IPS DF 19.7 (cell line): ENCODE measurements at regions not wholly inside any gene's neighbourhood (a gene's known extent, or its start where the extent isn't known, plus 50 kb on each side); places are given as distances from the start of the nearest gene placed in this dataset.
"Not testable (repeated sequence)": the region's sequence is repeated elsewhere in the genome, so short reads cannot be mapped to it uniquely, and the experiment has no call there.

Experiments
- DNase-seq: peaks from one replicate; pipeline ENCODE4 v3.0.0-alpha.2; 2013; ENCODE audit warnings: low read depth, low spot score

DNA sequence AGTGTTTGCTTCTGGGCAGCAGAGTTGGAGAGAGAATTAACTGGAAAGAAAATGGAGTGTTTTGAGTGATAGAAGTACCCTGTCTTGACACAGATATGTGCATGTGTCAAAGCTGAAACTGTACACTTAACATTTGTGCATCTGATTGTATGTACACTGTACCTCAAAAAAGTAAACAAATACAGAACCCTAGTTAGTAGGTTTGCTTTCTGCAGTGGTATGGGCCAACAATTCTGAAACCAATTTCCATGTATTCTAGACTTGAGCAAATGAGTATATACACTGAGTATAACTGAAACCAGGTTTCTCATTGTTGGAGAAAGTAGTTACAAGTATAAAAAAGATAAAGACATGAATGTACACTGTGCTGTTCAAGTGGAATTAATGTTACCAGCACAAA lies 52.4 kb downstream of the ELAPOR2 start:
- DNase-seq = no peak

DNA sequence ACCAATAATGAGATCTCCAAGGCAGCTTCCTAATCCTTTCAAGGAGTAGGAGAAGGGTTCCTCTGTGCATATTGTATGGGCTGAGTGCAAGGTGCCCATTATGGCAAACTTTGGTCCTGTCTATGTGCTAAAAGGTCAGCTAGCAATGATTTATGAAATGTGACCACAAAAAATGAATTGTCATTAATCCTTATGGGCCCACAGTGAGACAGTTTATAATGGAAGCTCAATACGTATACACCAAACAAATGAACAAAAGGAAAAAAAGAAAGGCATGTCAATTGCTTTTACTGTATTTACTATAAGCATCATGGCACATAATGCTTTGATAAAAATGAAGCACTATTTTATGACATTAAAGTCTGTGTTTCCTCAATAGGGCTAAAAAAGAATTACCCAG lies 54.5 kb downstream of the ELAPOR2 start:
- no peak for DNase-seq

DNA sequence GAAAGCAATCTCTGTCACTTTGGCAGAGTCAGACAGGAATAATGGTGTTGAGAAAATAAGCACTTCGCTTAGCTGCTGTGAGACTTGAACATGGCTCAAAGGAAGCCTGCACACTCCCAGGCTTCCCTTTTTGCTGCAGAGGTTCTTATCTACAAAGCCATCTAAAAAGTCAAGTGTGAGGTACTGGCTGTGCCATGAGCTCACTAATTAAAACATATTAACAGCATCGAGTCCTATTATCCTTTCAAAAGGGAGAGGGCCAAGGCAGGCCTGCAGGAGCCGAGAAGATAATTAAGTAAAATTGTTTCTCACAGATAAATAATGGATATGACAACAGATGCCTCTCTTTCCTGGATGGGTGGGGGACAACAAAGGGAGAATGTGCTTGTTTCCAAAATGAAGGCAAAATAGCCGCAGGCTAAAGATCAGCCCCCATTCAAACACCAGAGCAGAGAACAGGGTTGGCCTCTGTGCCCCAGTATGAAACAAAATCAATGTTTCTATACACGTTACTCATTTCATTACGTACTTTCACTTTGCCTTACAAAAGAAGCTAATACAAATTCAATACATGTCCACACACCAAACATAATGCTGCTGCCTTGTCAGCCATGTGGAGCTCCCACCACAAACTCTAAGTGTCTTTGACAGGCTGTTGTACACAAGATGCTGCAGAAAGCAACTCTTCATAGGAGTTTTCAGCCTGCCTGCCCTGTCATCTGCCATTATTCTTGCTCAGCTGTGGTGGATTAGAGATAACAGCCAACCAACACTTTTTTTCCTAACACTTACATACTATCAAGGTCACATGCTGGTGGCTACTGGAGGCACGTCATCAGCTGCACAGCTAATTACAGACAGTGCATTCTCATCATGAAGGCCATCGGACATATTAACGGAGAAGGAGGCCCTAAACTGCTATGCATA lies 55.3 kb downstream of the ELAPOR2 start:
- no peak for DNase-seq

DNA sequence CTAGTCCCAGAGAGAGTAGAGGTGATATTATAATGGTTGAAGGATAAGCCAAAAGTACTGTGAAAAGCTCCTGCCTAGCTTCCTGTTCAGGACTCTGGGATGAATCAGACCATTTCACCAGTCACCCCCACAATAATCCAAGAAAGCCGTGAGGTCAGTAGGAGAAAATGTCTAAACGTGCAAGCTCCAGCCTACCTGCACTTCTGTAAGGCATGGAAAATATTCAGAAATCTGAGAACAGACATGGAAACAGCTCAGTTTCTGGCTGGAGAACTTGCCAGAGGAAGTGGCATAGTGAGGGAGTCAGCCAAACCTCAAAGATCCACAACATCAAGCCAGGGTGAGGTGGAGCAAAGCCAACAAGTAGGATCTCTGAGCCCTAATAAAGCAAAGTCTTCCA lies 58.2 kb downstream of the ELAPOR2 start:
- no peak for DNase-seq

DNA sequence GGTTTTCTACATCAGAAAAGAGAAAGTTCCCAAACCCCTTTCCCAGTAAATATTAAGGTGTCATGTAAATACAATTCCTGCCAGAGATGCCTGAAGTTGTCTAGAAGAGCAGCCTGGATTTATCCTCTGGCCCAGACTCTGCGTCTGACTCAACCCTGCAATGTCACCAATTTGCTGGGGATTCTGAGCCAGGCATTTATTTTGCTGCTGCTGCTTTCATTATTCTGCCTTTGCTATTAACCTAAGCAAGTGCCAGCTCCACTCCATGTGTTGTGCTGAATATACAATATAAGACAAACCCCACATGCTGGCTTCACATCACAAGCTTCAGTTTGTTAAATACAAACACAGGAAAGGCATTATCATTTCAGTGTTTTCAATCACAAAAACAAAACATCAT lies 59.1 kb downstream of the ELAPOR2 start:
- DNase-seq = no peak

DNA sequence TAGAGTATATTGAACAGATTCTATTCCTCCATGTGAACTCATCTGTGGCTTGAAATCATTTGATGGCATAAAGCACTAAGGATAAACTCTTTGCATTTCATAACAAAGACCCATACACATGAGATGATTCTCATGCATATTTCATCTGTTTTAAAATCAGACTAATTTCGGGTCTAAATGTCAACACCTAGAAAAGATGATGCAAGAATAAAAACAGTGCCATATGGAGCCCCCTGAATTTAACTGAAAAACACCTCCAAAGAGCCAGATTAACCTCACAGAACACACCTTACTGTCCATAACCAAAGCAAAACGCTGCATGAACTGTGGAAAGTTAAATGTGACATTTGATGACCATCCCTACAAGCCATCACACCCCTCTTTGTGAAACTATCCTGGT lies 59.7 kb downstream of the ELAPOR2 start:
- DNase-seq = no peak

DNA sequence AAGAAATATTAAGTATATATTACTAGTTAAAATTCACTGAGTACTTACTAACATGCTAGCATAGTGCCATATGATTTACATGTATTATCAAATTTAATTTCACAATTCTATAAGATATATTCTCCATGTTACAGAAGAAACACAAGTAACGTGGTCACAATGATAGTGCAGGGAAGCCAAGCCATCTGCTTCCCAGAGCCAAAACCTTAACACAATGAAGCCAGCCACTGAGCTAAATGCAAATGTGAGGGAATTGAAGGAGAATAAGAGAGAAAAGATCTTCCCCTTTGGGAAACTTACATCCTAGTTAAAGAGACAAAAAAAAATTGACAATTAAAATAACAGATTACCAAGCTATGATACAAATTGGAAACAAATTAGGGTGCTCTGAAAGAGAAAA lies 63.6 kb downstream of the ELAPOR2 start:
- no peak for DNase-seq

DNA sequence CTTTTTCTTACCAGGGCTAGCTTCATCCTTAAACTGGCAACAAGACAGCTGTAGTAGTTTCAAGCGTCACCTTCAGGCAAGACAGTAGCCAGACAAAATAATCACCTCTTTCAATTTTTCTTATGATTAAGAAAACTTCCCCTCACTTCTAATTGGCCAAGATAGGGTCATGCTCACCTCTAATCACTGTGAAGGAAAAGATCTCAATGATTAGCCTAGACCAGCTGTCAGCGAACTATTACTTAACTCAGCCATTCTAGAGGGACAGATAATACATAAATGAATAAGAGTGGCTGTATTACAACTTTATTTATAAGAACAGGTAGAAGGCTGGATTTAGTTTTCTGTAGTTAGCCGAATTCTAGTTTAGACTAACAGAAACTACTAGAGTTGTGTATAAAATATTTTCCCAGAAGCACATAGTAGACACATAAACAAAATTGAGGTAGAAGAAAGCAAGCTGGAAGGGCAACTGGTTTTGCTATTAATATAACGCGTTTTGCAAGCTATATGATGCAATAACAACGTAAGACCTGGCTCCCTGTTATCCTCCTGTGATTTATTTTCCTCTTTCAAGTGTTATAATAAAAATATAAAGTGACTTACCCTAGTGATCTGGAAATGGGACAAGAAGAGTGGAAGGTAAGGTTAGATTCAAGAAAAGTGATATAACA lies 64.3 kb downstream of the ELAPOR2 start:
- DNase-seq = no peak

DNA sequence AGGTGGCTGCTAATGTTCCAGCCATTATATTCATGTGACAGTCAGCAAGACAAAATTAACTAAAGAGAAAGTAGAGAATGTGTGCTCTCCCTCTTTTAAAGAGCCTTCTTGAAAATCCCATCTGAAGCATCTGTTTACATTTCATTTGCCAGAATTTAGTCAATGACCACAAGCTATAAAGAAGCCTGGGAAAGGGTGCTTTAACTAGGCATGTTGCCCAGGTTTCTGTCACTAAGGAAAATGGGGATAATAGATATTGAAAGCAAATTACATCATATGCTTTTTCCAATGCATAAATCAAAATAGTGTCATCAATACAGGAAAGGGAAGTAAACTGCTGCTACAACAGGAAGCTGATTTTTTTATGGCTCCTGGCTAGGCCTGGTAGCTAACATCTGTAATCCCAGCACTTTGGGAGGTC lies 67.7 kb downstream of the ELAPOR2 start:
- DNase-seq = no peak

DNA sequence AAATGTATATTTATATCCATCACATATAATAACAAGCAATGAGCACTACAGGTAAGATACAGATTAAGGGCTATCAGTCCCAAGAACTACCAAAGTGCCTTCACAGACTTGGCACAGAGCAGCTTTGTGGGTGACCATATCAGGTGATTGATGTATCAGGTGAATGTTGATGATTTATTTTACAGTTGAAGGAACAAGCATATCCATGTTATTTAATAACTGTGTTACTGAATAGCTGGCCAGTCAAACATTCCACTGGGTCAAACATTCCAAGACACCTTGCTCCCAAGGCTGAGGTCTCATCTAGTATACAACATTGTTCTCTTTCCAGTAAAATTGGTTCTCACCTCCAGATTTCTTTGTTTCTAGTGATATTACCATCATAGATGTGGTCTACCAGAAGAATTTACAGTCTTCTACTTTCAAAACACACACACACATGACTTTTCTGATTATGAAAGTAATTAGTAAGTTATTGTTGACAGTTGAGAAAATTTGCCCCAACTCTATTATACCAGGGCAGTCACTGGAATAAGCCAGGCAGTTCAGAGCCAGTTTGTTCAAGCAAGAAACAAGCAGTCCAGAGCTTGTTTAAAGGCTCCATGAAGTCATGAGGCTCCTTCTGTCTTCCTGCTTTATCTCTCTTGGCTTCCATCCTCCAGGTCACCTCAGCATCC lies 68.2 kb downstream of the ELAPOR2 start:
- DNase-seq = no peak

DNA sequence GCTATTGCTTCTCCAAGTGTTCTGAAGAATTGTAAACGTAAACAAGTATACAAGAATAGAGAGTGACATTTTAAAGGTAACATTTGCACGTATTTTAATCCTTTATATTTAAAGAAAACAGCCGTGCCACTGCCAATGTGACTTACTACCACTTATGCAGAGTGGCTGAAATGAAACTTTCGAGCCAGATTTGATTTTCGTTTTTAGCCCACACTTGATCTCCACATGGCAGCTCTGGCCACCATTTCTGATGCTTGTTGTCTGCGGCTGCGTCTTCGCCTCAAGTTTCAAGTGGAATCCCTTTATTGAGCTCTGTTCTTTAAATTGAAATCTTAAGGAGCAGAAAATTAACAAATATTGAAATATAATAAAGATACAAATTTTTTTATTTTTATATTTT lies 70.0 kb downstream of the ELAPOR2 start:
- no peak for DNase-seq

DNA sequence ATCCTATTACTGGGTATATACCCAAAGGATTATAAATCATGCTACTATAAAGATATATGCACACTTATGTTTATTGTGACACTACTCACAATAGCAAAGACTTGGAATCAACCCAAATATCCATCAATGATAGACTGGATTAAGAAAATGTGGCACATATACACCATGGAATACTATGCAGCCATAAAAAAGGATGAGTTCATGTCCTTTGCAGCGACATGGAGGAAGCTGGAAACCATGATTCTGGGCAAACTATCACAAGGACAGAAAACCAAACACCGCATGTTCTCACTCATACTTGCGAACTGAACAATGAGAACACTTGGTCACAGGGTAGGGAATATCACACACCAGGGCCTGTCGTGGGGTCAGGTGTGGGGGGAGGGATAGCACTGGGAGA lies 71.6 kb downstream of the ELAPOR2 start:
- not testable (repeated sequence) for DNase-seq

DNA sequence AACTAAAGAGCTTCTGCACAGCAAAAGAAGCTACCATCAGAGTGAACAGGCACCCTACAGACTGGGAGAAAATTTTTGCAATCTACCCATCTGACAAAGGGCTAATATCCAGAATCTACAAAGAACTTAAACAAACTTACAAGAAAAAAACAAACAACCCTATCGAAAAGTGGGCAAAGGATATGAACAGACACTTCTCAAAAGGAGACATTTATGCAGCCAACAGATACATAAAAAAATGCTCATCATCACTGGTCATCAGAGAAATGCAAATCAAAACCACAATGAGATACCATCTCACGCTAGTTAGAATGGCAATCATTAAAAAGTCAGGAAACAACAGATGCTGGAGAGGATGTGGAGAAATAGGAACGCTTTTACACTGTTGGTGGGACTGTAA lies 72.1 kb downstream of the ELAPOR2 start:
- DNase-seq = not testable (repeated sequence)

DNA sequence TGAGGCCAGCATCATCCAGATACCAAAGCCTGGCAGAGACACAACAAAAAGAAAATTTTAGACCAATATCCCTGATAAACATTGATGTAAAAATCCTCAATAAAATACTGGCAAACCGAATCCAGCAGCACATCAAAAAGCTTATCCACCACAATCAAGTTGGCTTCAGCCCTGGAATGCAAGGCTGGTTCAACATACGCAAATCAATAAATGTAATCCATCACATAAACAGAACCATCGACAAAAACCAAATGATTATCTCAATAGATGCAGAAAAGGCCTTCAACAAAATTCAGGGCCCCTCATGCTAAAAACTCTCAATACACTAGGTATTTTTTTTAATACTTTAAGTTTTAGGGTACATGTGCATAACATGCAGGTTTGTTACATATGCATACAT lies 74.1 kb downstream of the ELAPOR2 start:
- not testable (repeated sequence) for DNase-seq

DNA sequence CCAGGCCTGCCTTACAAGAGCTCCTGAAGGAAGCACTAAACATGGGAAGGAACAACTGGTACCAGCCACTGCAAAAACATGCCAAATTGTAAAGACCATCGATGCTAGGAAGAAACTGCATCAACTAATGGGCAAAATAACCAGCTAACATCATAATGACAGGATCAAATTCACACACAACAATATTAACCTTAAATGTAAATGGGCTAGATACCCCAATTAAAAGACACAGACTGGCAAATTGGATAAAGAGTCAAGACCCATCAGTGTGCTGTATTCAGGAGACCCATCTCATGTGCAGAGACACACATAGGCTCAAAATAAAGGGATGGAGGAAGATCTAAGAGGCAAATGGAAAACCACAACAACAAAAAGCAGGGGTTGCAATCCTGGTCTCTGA lies 75.8 kb downstream of the ELAPOR2 start:
- DNase-seq = not testable (repeated sequence)

DNA sequence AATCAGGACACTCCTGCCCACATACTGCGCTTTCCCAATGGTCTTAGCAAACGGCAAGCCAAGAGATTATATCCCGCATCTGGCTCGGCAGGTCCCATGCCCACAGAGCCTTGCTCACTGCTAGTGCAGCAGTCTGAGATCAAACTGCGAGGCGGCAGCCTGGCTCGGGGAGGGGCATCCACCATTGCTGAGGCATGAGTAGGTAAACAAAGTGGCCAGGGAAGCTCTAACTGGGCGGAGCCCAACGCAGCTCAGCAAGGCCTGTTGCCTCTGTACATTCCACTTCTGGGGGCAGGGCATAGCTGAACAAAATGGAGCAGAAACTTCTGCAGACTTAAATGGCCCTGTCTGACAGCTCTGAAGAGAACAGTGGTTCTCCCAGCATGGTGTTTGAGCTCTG lies 77.5 kb downstream of the ELAPOR2 start:
- not testable (repeated sequence) for DNase-seq

DNA sequence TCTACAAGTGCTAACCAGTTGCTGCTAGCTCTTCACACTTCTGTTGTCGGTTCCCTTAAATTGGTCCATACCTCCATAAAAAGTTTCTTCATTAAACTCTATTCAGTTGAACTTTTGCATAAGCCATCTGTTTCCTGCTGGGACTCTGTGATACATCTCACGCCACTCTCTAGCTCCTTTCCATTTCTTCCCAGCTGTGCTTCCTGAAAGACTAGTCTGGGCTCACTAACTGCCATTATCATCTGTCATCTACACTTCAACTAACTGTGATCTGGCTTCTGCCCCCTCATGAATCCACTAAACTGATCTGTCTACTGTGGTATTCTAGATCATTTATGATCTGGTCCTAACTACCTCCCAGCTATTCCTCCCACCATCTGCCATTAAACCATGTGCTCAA lies 78.3 kb downstream of the ELAPOR2 start:
- no peak for DNase-seq

DNA sequence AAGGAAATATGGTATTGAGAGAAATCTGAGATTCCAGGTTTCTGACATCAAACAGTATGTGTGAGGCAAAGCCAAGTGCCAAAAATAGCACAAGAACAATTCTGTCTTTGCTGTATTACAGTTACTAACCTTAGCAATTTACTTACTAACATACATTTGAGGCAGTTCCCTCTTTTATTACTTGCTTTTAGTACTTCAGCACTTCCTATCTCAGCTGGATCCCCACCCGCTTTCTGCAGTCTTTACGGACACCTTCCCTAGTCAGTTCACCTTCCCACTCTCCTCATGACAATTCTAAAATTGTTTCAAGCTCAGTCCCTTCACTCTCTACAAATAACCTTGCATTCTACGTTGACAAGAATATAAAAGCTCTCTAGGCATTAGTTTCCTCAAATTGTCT lies 79.2 kb downstream of the ELAPOR2 start:
- no peak for DNase-seq

DNA sequence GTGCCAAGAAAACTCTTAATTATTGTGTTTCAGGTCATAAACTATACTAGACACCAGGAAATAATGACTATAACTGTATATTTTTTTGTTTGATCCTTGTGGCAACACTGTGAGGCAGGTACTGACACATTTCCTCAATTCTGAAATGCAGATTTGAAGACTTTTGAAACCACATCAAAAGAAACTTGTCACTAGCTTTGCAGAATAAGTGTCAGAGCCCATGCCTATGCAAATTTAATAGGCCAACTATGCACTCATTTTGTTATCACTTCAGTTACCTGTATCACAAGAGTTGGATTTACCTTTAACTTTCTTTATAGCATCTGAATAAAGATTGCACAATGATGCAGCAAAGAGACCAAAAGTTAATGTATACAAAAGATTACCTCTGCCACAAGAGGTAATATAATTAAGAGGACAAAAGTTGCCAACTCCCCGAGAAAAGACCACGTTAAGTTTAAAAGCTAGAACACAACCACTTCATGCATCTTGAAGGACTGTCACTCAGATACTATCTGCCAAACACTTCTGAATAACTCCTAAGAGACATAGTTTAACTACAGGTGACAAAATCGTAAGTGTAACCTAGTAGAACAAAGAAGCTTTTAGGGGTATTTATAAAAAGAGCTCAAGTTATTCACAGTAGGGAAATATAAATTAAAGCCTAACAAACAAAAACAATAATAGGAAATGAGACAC lies 80.5 kb downstream of the ELAPOR2 start:
- DNase-seq = no peak

DNA sequence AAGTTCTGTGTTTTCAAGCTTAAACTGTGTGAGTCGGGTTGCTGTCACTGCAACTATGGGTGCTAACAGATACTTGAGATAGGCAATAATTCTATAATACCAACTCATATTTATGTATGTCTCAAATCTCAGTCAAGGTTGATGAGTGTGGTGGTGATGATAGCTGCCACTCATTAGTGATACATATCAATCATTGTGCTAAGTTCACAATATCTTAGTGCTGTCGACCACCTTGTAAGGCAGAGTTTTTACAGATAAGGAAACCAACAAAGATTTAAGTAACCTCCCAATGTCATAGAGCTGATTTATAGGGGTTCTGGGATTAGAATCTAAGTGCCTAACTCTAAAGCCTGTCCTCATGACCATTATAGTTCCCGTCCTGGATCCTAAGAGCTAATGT lies 82.5 kb downstream of the ELAPOR2 start:
- DNase-seq = no peak

DNA sequence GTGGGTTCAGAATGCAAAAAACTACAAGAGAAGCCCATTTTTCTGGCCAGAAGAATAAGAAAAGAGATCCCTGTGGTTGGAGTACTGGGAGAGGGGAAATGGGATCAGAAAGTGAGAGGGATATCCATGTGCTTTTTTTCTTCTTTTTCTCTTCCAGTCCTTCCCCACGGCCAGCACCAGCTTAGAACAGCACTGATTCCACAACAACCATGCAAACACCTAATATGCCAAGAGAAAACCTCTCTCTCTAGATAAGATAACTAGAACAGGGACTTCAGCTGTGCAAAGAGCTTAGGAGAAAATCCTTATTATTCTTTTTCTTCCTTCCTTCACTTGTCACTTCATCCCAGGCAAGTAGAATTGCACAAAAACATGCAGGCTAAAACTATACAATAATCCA lies 83.5 kb downstream of the ELAPOR2 start:
- no peak for DNase-seq

DNA sequence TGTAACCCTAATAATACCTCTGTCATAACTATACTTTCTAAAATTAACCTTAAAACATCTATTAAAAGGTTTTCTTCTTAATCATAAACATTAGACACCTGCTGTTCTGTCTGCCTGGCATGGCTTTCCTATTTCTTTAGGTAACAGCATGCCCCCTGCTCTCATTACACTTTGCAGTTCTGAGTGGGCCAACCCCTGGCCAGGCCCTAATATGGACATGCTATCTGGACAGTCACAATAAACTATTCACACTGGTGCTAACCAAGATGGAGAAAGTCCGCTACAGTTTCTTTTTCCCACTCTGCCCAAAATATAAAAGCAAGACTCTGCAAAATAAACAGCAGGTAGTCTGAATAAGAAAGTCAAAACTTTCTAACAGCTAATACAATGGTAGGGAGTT lies 84.0 kb downstream of the ELAPOR2 start:
- DNase-seq = no peak
